HL-60 (cell line): ENCODE measurements at regions not wholly inside any gene's neighbourhood (a gene's known extent, or its start where the extent isn't known, plus 50 kb on each side); places are given as distances from the start of the nearest gene placed in this dataset.

Experiments
- POLR2AphosphoS5 ChIP-seq: IDR thresholded peaks from 2 replicates; pipeline ENCODE4 v1.6.1; 2012; ENCODE audit warnings: low read depth
- REST ChIP-seq: IDR thresholded peaks from 2 replicates; pipeline ENCODE4 v1.6.1; 2012; ENCODE audit warnings: low read depth; ENCODE audit not compliant: insufficient replicate concordance
- SPI1 ChIP-seq: IDR thresholded peaks from 2 replicates; pipeline ENCODE4 v1.6.1; 2012; ENCODE audit warnings: low read depth, mild to moderate bottlenecking, borderline replicate concordance
- TF ChIP-seq, protein P1 (sequence below): IDR thresholded peaks from one replicate; pipeline ENCODE4 v1.5.1; 2011; ENCODE audit warnings: low read length, control low read depth, inconsistent platforms; ENCODE audit not compliant: insufficient read depth

GRCh38 chr5:121152411-121152810 lies 688.3 kb downstream of the PRR16 start:
- TF ChIP-seq, protein P1, sequence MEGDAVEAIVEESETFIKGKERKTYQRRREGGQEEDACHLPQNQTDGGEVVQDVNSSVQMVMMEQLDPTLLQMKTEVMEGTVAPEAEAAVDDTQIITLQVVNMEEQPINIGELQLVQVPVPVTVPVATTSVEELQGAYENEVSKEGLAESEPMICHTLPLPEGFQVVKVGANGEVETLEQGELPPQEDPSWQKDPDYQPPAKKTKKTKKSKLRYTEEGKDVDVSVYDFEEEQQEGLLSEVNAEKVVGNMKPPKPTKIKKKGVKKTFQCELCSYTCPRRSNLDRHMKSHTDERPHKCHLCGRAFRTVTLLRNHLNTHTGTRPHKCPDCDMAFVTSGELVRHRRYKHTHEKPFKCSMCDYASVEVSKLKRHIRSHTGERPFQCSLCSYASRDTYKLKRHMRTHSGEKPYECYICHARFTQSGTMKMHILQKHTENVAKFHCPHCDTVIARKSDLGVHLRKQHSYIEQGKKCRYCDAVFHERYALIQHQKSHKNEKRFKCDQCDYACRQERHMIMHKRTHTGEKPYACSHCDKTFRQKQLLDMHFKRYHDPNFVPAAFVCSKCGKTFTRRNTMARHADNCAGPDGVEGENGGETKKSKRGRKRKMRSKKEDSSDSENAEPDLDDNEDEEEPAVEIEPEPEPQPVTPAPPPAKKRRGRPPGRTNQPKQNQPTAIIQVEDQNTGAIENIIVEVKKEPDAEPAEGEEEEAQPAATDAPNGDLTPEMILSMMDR, result no peak
- TF ChIP-seq POLR2AphosphoS5 (no peak), REST (no peak), SPI1 (no peak)
